Neutrophil (primary cell): ENCODE measurements at regions not wholly inside any gene's neighbourhood (a gene's known extent, or its start where the extent isn't known, plus 50 kb on each side); places are given as distances from the start of the nearest gene placed in this dataset.

Source experiments
- H3K27ac ChIP-seq: fragments of 200-600 bp; sonication (generic); 2 replicates; pipeline ENCODE4 v1.5.1; 2016; ENCODE audit warnings: mild to moderate bottlenecking, moderate library complexity
- H3K27me3 ChIP-seq: fragments of 200-600 bp; sonication (generic); 2 replicates; pipeline ENCODE4 v1.6.0; 2016; ENCODE audit warnings: mild to moderate bottlenecking
- H3K36me3 ChIP-seq: fragments of 200-600 bp; sonication (generic); 2 replicates; pipeline ENCODE4 v1.5.1; 2017
- H3K4me1 ChIP-seq, 2 experiments: fragments of 200-600 bp in 1 of 2; sonication (generic) in 1 of 2; 1 replicate in 1 of 2; 2 replicates in 1 of 2; pipeline versions ENCODE4 v1.5.1 to v1.6.1; 2013 to 2016; ENCODE audit warnings: low read depth in 1 of 2, low read length in 1 of 2, mild to moderate bottlenecking in 1 of 2, moderate library complexity in 1 of 2; ENCODE audit not compliant: control insufficient read depth in 1 of 2, insufficient read depth in 1 of 2
- H3K4me3 ChIP-seq, 2 experiments: fragments of 200-600 bp in 1 of 2; sonication (generic) in 1 of 2; 1 replicate in 1 of 2; 2 replicates in 1 of 2; pipeline ENCODE4 v1.5.1; 2013 to 2016; ENCODE audit warnings: low read depth in 1 of 2, low read length in 1 of 2, mild to moderate bottlenecking in 1 of 2, moderate library complexity in 1 of 2
- H3K9me3 ChIP-seq: fragments of 200-600 bp; sonication (generic); 2 replicates; pipeline ENCODE4 v1.5.1; 2016
- CTCF ChIP-seq: fragments of 200-600 bp; sonication (generic); IDR thresholded peaks from 2 replicates; pipeline ENCODE4 v1.5.1; 2016; ENCODE audit warnings: antibody characterized with exemption

- no peak for TF ChIP-seq CTCF
- Histone ChIP-seq H3K27ac (no peak overlapping the region), H3K9me3 (no peaks in the 10 kb centered on the region), H3K36me3 (no peaks in the 10 kb centered on the region), H3K4me3 (no peak overlapping the region), H3K27me3 (no peaks in the 10 kb centered on the region), H3K4me1 (peaks cover 10% of the 10 kb centered on the region in 2 experiments)
Measured at GRCh38 chr12:27177706-27178105, 66.4 kb upstream of the STK38L start.

- no peak for TF ChIP-seq CTCF
- H3K27me3 ChIP-seq: no peaks in the 10 kb centered on the region
- peaks cover 10% of the 10 kb centered on the region in 2 experiments for H3K4me1 ChIP-seq
- H3K9me3 ChIP-seq: no peaks in the 10 kb centered on the region
- H3K36me3 ChIP-seq: no peaks in the 10 kb centered on the region
- H3K27ac ChIP-seq: no peak overlapping the region
- no peak overlapping the region for H3K4me3 ChIP-seq
Measured at GRCh38 chr12:27178255-27178654, 65.8 kb upstream of the STK38L start.

- Histone ChIP-seq H3K36me3 (no peaks in the 10 kb centered on the region), H3K9me3 (no peaks in the 10 kb centered on the region), H3K4me3 (no peak overlapping the region), H3K27ac (no peak overlapping the region), H3K4me1 (peaks cover 10% of the 10 kb centered on the region in 2 experiments), H3K27me3 (no peaks in the 10 kb centered on the region)
- no peak for TF ChIP-seq CTCF
Measured at GRCh38 chr12:27178723-27179399, 65.2 kb upstream of the STK38L start.

- TF ChIP-seq CTCF: no peak
- no peaks in the 10 kb centered on the region for H3K9me3 ChIP-seq
- no peak overlapping the region for H3K4me3 ChIP-seq
- H3K27ac ChIP-seq: peak overlapping the region; percentile 45
- H3K27me3 ChIP-seq: no peaks in the 10 kb centered on the region
- peaks cover 10% of the 10 kb centered on the region in 2 experiments for H3K4me1 ChIP-seq
- no peaks in the 10 kb centered on the region for H3K36me3 ChIP-seq
Measured at GRCh38 chr12:27179400-27180214, 64.5 kb upstream of the STK38L start.

- Histone ChIP-seq H3K27me3 (no peaks in the 10 kb centered on the region), H3K4me1 (peaks cover 10% of the 10 kb centered on the region in 2 experiments), H3K36me3 (no peaks in the 10 kb centered on the region), H3K27ac (no peak overlapping the region), H3K4me3 (no peak overlapping the region), H3K9me3 (no peaks in the 10 kb centered on the region)
- TF ChIP-seq CTCF: no peak
Measured at GRCh38 chr12:27180906-27181505, 63.1 kb upstream of the STK38L start.
